ENCODE measurements at regions not wholly inside any gene's neighbourhood (a gene's known extent, or its start where the extent isn't known, plus 50 kb on each side); places are given as distances from the start of the nearest gene placed in this dataset.

DNA sequence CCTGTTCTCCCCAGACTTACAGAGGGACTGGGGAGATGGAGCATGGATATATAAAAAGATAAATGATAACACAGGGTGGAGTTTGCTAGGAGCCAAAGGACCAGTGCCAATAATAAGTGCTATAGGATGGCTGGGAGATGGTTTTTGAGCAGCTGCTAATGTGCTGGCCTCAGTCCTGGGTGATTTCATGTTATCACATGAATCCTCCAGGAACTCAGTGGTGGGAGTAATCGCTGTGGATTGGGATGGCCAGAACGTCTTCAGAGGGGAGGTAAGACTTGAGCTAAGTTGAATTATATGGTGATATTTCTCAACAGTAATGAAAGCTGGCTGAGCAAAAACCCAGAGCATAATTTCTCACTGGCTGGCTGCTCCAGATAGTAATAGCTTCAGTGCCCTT lies 441.4 kb downstream of the SLC4A3 start:
- intact Hi-C loops (cut with DNase I), result no loop called here
- Histone ChIP-seq H3K9me3 (no peaks in the 10 kb centered on the region), H3K4me1 (peaks cover 5% of the 10 kb centered on the region), H3K36me3 (replicated peaks in 1 of 2; ENCODE audit: insufficient read depth in 1 of 2, low read depth in 2 of 2) (no peaks in the 10 kb centered on the region), H3K27ac (no peak overlapping the region), H3K27me3 (no peaks in the 10 kb centered on the region), H3K4me3 (no peak overlapping the region)
- no peak for ATAC-seq
- 52 to 55% methylated on average over 2 of the region's 2 CpGs for WGBS, 2 donors
- no peak for TF ChIP-seq CTCF (IDR thresholded peaks at IDR 0.05)
- TF ChIP-seq POLR2A (IDR thresholded peaks at IDR 0.05), result no peak
- DNase-seq, result no peak

DNA sequence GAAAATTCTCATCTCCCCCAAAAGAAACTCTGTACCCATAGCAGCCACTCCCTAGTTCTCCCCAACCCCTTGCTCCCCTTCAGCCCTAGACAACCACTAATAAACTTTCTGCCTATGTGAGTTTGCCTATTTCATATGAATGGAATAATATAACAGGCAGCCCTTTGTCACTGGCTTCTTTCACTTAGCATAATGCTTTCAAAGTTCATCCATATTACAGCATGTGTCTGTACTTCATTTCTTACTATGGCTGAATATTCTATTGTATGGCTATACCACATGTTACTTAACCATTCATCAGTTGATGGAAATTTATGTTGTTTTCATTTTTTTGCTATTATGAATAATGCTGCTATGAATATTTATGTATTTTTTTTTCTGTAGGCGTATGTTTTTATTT lies 442.9 kb downstream of the SLC4A3 start:
- DNase-seq, result no peak
- Histone ChIP-seq H3K36me3 (replicated peaks in 1 of 2; ENCODE audit: insufficient read depth in 1 of 2, low read depth in 2 of 2) (no peaks in the 10 kb centered on the region), H3K27ac (no peak overlapping the region), H3K27me3 (no peaks in the 10 kb centered on the region), H3K4me1 (no peaks in the 10 kb centered on the region), H3K9me3 (no peaks in the 10 kb centered on the region), H3K4me3 (no peak overlapping the region)
- ATAC-seq, result no peak
- TF ChIP-seq POLR2A (IDR thresholded peaks at IDR 0.05) (no peak), CTCF (IDR thresholded peaks at IDR 0.05) (no peak)
- intact Hi-C loops (cut with DNase I), result no loop called here
- WGBS, 2 donors, result 74 to 78% methylated on average over 1 of the region's 1 CpG

DNA sequence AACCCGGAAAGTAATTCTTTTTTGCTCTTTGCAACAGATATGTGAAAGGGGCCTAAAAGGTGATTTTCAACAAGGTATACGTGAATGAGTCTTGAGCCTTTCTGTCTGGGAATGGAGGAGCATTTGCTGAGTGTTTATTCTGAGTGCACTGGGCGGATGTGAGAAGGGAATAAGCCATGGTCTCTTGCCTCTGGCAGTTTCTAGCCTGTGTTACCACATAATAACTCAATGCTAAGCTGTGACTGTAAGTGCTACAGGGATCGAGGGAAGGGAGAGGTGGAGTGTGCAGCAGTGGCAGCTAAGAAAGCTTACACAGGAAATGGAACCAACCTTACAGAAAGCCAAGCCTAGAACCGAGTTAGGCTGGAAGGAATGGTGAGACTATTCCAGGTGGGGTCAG lies 444.3 kb downstream of the SLC4A3 start:
- no peak overlapping the region for H3K27ac ChIP-seq
- H3K27me3 ChIP-seq, result no peaks in the 10 kb centered on the region
- no peaks in the 10 kb centered on the region for H3K36me3 ChIP-seq (replicated peaks in 1 of 2; ENCODE audit: insufficient read depth in 1 of 2, low read depth in 2 of 2)
- no peaks in the 10 kb centered on the region for H3K9me3 ChIP-seq
- ATAC-seq (no peak), DNase-seq (no peak)
- H3K4me3 ChIP-seq, result no peak overlapping the region
- WGBS, 2 donors, result 72 to 77% methylated on average over 5 of the region's 5 CpGs
- H3K4me1 ChIP-seq, result no peaks in the 10 kb centered on the region
- intact Hi-C loops (cut with DNase I), result no loop called here
- TF ChIP-seq CTCF (IDR thresholded peaks at IDR 0.05) (no peak), POLR2A (IDR thresholded peaks at IDR 0.05) (no peak)

- Histone ChIP-seq H3K27me3 (no peaks in the 10 kb centered on the region), H3K4me1 (no peaks in the 10 kb centered on the region), H3K36me3 (replicated peaks in 1 of 2; ENCODE audit: insufficient read depth in 1 of 2, low read depth in 2 of 2) (no peaks in the 10 kb centered on the region), H3K9me3 (no peaks in the 10 kb centered on the region), H3K27ac (no peak overlapping the region), H3K4me3 (no peak overlapping the region)
- TF ChIP-seq POLR2A (IDR thresholded peaks at IDR 0.05) (no peak), CTCF (IDR thresholded peaks at IDR 0.05) (no peak)
- WGBS, 2 donors, result 74 to 76% methylated on average over 8 of the region's 8 CpGs
- DNase-seq (no peak), ATAC-seq (no peak)
- intact Hi-C loops (cut with DNase I), result no loop called here
Measured at GRCh38 chr2:220072669-220073220, 445.3 kb downstream of the SLC4A3 start.

- no peak overlapping the region for H3K4me3 ChIP-seq
- H3K27me3 ChIP-seq, result no peaks in the 10 kb centered on the region
- intact Hi-C loops (cut with DNase I), result no loop called here
- WGBS, 2 donors, result 12 to 28% methylated on average over 1 of the region's 1 CpG
- no peaks in the 10 kb centered on the region for H3K9me3 ChIP-seq
- H3K27ac ChIP-seq, result no peak overlapping the region
- no peak for DNase-seq
- no peak for ATAC-seq
- H3K36me3 ChIP-seq (replicated peaks in 1 of 2; ENCODE audit: insufficient read depth in 1 of 2, low read depth in 2 of 2), result no peaks in the 10 kb centered on the region
- TF ChIP-seq CTCF (IDR thresholded peaks at IDR 0.05) (no peak), POLR2A (IDR thresholded peaks at IDR 0.05) (no peak)
- H3K4me1 ChIP-seq, result no peaks in the 10 kb centered on the region
Measured at GRCh38 chr2:220075835-220076234, 448.4 kb downstream of the SLC4A3 start.

Data from body of pancreas (tissue), 4 donors.